BJ (cell line): ENCODE measurements at regions not wholly inside any gene's neighbourhood (a gene's known extent, or its start where the extent isn't known, plus 50 kb on each side); places are given as distances from the start of the nearest gene placed in this dataset.
"Not testable (repeated sequence)": the region's sequence is repeated elsewhere in the genome, so short reads cannot be mapped to it uniquely, and the experiment has no call there.

ENCODE experiments used
- CTCF ChIA-PET: fragments of 350-600 bp; formaldehyde crosslinking; extraction: SDS; loops from one replicate; lab custom pipeline; 2021; ENCODE audit warnings: antibody characterized with exemption, inconsistent platforms; lab: Yijun Ruan, JAX
- POLR2A ChIA-PET: fragments of 300-600 bp; sonication (Branson Sonifier 250); formaldehyde crosslinking; extraction: SDS; loops from one replicate; lab custom pipeline; 2021; ENCODE audit warnings: antibody characterized with exemption; lab: Charles Lee
- DNase-seq: peaks from one replicate; pipeline ENCODE4 v3.0.0-alpha.2; 2011; ENCODE audit warnings: low read depth
- H3K27me3 ChIP-seq: 2 replicates; pipeline ENCODE4 v1.6.0; 2011; ENCODE audit warnings: low read length; ENCODE audit not compliant: control insufficient read depth, insufficient read depth
- H3K36me3 ChIP-seq: 2 replicates; pipeline ENCODE4 v1.5.1; 2011; ENCODE audit warnings: low read length; ENCODE audit not compliant: control insufficient read depth, insufficient read depth
- H3K4me3 ChIP-seq: 2 replicates; pipeline ENCODE4 v1.5.1; 2011; ENCODE audit warnings: low read depth, mild to moderate bottlenecking, control low read depth, low read length
- TF ChIP-seq, protein P1 (sequence below): IDR thresholded peaks from 2 replicates; pipeline ENCODE4 v1.5.1; 2011; ENCODE audit warnings: low read depth, mild to moderate bottlenecking, control low read depth, inconsistent platforms, low read length, moderate library complexity; ENCODE audit not compliant: insufficient read depth

GRCh38 chr12:83527810-83528209, 841.1 kb downstream of the TMTC2 start:
- no peaks in the 10 kb centered on the region for H3K36me3 ChIP-seq
- H3K27me3 ChIP-seq: no peaks in the 10 kb centered on the region
- DNase-seq: no peak
- POLR2A ChIA-PET: no interaction called here
- CTCF ChIA-PET: no interaction called here
- no peak overlapping the region for H3K4me3 ChIP-seq
- TF ChIP-seq, protein P1, sequence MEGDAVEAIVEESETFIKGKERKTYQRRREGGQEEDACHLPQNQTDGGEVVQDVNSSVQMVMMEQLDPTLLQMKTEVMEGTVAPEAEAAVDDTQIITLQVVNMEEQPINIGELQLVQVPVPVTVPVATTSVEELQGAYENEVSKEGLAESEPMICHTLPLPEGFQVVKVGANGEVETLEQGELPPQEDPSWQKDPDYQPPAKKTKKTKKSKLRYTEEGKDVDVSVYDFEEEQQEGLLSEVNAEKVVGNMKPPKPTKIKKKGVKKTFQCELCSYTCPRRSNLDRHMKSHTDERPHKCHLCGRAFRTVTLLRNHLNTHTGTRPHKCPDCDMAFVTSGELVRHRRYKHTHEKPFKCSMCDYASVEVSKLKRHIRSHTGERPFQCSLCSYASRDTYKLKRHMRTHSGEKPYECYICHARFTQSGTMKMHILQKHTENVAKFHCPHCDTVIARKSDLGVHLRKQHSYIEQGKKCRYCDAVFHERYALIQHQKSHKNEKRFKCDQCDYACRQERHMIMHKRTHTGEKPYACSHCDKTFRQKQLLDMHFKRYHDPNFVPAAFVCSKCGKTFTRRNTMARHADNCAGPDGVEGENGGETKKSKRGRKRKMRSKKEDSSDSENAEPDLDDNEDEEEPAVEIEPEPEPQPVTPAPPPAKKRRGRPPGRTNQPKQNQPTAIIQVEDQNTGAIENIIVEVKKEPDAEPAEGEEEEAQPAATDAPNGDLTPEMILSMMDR: no peak

DNA sequence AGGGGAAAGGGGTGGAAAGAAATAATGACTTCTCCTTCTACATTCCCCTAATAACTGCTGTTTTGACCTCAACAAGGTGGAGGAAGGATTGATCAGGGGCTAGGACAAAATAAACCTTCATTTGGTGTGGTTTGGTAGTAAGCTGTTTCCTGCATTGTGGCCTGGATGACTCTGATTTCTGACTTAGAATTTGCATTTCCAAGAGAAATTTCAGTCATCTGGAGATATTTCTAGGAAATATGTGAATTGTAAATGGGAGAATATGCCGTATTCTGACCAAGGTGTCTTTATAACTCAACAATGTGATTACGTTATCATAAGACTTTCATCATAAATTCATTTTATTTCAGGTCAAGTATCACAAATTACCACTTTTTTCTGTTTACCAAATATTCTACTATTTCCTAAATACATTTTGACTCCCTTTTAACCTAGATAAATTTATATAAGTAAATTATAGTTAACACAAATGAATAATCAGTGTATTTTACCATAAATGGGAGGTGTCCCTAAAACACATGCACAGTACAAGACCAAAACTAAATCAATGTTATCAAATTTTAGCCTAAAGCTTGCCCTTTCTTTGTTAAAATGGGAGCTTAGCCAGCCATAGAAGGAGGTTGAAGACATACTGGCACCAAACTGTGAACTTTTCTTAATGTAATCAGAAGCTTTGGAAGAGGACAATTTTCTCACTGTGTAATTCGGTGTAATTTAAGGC, 828.8 kb downstream of the TMTC2 start:
- no peaks in the 10 kb centered on the region for H3K36me3 ChIP-seq

DNA sequence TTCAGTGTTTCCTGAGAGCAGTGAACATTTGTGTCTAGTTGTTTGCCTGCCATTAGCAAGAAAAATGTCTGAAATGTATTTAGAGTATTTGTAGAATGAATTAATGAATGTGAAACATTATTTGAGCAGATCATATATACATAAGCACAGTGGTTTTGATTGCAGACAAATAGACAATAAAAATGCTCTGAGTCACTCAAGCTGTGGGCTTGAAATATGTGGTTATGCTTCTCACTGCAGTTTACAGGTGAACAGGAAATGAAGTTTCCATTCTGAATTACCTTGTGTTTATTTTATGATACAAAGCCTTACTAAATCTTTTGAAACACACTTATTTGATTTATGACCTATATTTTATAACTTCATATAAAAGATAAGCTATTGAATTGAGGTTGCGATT, 827.7 kb downstream of the TMTC2 start:
- POLR2A ChIA-PET: no interaction called here
- CTCF ChIA-PET: no interaction called here
- DNase-seq: no peak
- H3K27me3 ChIP-seq: no peaks in the 10 kb centered on the region
- H3K36me3 ChIP-seq: no peaks in the 10 kb centered on the region
- TF ChIP-seq, protein P1: no peak
- H3K4me3 ChIP-seq: no peak overlapping the region

More for the DNA sequence above, 828.8 kb downstream of the TMTC2 start:
- H3K27me3 ChIP-seq: no peaks in the 10 kb centered on the region
- ChIA-PET POLR2A (no interaction called here), CTCF (no interaction called here)
- no peak overlapping the region for H3K4me3 ChIP-seq
- DNase-seq: no peak
- TF ChIP-seq, protein P1: no peak

DNA sequence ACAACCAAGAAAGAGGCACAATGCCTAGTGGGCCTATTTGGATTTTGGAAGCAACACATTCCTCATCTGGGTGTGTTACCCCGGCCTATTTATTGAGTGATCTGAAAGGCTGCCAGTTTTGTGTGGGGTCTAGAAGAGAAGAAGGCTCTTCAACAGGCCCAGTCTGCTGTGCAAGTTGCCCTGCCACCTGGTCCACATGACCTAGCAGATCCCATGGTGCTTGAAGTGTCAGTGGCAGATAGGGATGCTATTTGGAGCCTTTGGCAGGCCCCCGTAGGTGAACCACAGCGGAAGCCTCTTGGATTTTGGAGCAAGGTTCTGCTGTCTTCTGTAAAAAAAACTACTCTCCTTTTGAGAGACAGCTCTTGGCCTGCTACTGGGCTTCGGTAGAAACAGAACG, 820.1 kb downstream of the TMTC2 start:
- CTCF ChIA-PET: no interaction called here

GRCh38 chr12:83505586-83505985, 818.9 kb downstream of the TMTC2 start:
- H3K36me3 ChIP-seq: no peaks in the 10 kb centered on the region
- ChIA-PET POLR2A (no interaction called here), CTCF (no interaction called here)

More for the DNA sequence above, 820.1 kb downstream of the TMTC2 start:
- POLR2A ChIA-PET: no interaction called here
- TF ChIP-seq, protein P1: no peak
- Histone ChIP-seq H3K27me3 (no peaks in the 10 kb centered on the region), H3K36me3 (no peaks in the 10 kb centered on the region), H3K4me3 (no peak overlapping the region)
- DNase-seq: no peak

DNA sequence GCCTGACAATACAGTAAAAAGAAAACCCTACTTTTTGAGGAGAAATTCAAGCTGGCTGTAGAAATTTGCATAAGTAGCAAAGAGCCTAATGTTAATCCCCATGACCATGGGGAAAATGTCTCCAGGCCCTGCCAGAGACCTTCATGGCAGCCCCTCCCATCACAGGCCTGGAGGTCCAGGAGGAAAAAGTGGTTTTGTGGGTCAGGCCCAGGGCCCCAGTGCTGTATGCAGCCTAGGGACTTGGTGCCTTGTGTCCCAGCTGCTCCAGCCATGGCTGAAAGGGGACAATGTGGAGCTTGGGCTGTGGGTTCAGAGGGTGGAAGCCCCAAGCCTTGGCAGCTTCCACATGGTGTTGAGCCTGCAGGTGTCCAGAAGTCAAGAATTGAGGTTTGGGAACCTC, 813.2 kb downstream of the TMTC2 start:
- CTCF ChIA-PET, H3K4me3 ChIP-seq, H3K36me3 ChIP-seq, H3K27me3 ChIP-seq, DNase-seq, POLR2A ChIA-PET: not testable (repeated sequence)

More at GRCh38 chr12:83505586-83505985, 818.9 kb downstream of the TMTC2 start:
- TF ChIP-seq, protein P1: no peak
- Histone ChIP-seq H3K27me3 (no peaks in the 10 kb centered on the region), H3K4me3 (no peak overlapping the region)
- DNase-seq: no peak
